ENCODE measurements at regions not wholly inside any gene's neighbourhood (a gene's known extent, or its start where the extent isn't known, plus 50 kb on each side); places are given as distances from the start of the nearest gene placed in this dataset.

DNA sequence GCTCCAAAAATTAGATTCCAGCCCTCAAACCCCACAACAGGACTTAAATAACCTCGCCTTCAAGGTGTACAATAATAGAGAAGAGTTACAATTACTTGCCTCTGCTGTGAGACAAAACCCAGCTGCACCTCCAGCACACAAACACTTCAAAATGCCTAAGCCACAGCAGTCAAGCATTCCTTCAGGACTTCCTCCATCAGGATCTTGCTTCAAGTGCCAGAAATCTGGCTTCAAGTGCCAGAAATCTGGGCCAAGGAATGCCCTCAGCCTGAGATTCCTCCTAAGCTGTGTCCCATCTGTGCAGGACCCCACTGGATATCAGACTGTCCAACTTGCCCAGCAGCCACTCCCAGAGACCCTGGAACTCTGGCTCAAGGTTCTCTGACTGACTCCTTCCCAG is 1088.3 kb downstream of the SORCS3 start:
- TF ChIP-seq, protein P1, sequence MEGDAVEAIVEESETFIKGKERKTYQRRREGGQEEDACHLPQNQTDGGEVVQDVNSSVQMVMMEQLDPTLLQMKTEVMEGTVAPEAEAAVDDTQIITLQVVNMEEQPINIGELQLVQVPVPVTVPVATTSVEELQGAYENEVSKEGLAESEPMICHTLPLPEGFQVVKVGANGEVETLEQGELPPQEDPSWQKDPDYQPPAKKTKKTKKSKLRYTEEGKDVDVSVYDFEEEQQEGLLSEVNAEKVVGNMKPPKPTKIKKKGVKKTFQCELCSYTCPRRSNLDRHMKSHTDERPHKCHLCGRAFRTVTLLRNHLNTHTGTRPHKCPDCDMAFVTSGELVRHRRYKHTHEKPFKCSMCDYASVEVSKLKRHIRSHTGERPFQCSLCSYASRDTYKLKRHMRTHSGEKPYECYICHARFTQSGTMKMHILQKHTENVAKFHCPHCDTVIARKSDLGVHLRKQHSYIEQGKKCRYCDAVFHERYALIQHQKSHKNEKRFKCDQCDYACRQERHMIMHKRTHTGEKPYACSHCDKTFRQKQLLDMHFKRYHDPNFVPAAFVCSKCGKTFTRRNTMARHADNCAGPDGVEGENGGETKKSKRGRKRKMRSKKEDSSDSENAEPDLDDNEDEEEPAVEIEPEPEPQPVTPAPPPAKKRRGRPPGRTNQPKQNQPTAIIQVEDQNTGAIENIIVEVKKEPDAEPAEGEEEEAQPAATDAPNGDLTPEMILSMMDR (IDR thresholded peaks at IDR 0.05; ENCODE audit: low read depth, low read length), result no peak
- no peak for TF ChIP-seq EZH2phosphoT487 (IDR thresholded peaks at IDR 0.05; ENCODE audit: low read depth)

Measured in OCI-LY3 (cell line).